ENCODE measurements at regions not wholly inside any gene's neighbourhood (a gene's known extent, or its start where the extent isn't known, plus 50 kb on each side); places are given as distances from the start of the nearest gene placed in this dataset.

- TF ChIP-seq, protein P1, sequence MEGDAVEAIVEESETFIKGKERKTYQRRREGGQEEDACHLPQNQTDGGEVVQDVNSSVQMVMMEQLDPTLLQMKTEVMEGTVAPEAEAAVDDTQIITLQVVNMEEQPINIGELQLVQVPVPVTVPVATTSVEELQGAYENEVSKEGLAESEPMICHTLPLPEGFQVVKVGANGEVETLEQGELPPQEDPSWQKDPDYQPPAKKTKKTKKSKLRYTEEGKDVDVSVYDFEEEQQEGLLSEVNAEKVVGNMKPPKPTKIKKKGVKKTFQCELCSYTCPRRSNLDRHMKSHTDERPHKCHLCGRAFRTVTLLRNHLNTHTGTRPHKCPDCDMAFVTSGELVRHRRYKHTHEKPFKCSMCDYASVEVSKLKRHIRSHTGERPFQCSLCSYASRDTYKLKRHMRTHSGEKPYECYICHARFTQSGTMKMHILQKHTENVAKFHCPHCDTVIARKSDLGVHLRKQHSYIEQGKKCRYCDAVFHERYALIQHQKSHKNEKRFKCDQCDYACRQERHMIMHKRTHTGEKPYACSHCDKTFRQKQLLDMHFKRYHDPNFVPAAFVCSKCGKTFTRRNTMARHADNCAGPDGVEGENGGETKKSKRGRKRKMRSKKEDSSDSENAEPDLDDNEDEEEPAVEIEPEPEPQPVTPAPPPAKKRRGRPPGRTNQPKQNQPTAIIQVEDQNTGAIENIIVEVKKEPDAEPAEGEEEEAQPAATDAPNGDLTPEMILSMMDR (IDR thresholded peaks at IDR 0.05; ENCODE audit: insufficient read depth, low read length), result no peak
- TF ChIP-seq POLR2AphosphoS5 (IDR thresholded peaks at IDR 0.05; ENCODE audit: low read depth) (no peak), SPI1 (IDR thresholded peaks at IDR 0.05; ENCODE audit: borderline replicate concordance, low read depth) (no peak)
- TF ChIP-seq, protein P2, sequence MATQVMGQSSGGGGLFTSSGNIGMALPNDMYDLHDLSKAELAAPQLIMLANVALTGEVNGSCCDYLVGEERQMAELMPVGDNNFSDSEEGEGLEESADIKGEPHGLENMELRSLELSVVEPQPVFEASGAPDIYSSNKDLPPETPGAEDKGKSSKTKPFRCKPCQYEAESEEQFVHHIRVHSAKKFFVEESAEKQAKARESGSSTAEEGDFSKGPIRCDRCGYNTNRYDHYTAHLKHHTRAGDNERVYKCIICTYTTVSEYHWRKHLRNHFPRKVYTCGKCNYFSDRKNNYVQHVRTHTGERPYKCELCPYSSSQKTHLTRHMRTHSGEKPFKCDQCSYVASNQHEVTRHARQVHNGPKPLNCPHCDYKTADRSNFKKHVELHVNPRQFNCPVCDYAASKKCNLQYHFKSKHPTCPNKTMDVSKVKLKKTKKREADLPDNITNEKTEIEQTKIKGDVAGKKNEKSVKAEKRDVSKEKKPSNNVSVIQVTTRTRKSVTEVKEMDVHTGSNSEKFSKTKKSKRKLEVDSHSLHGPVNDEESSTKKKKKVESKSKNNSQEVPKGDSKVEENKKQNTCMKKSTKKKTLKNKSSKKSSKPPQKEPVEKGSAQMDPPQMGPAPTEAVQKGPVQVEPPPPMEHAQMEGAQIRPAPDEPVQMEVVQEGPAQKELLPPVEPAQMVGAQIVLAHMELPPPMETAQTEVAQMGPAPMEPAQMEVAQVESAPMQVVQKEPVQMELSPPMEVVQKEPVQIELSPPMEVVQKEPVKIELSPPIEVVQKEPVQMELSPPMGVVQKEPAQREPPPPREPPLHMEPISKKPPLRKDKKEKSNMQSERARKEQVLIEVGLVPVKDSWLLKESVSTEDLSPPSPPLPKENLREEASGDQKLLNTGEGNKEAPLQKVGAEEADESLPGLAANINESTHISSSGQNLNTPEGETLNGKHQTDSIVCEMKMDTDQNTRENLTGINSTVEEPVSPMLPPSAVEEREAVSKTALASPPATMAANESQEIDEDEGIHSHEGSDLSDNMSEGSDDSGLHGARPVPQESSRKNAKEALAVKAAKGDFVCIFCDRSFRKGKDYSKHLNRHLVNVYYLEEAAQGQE (IDR thresholded peaks at IDR 0.05; ENCODE audit: insufficient replicate concordance, low read depth), result no peak
Measured at GRCh38 chr1:195141294-195141693, 1466.9 kb downstream of the KCNT2 start.

All from HL-60 (cell line).